ENCODE measurements at regions not wholly inside any gene's neighbourhood (a gene's known extent, or its start where the extent isn't known, plus 50 kb on each side); places are given as distances from the start of the nearest gene placed in this dataset.
"Not testable (repeated sequence)": the region's sequence is repeated elsewhere in the genome, so short reads cannot be mapped to it uniquely, and the experiment has no call there.

DNA sequence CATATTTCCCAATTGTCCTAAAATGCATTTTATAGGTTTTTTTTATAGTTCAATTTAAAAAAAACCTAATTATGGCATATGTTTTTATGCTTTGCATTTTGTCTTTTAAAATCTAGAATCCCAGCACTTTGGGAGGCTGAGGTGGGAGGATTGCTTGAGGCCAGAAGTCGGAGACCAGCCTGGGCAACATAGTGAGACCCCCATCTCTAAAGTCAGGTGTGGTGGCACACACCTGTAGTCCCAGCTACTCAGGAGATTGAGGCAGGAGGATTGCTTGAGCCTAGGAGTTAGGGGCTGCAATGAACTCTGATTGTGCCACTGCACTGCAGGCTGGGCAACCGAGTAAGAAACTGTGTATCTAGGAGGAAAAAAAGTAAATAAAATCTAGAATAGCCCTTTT, 137.2 kb upstream of the POU3F1 start:
- Mint-ChIP-seq H3K27ac (no peak overlapping the region), H3K36me3 (ENCODE audit: low read depth) (peaks cover 10% of the 10 kb centered on the region), H3K4me3 (no peak overlapping the region), H3K9me3 (peaks cover 17% of the 10 kb centered on the region), H3K4me1 (peaks cover 10% of the 10 kb centered on the region), H3K27me3 (ENCODE audit: insufficient read depth, low read depth, poor library complexity) (peaks cover 2% of the 10 kb centered on the region)
- no peaks in the 10 kb centered on the region for H3F3A ChIP-seq (replicated peaks; ENCODE audit: low read depth)
- TF ChIP-seq NANOG (IDR thresholded peaks at IDR 0.05; ENCODE audit: borderline replicate concordance), result no peak
- TF ChIP-seq, protein P1, sequence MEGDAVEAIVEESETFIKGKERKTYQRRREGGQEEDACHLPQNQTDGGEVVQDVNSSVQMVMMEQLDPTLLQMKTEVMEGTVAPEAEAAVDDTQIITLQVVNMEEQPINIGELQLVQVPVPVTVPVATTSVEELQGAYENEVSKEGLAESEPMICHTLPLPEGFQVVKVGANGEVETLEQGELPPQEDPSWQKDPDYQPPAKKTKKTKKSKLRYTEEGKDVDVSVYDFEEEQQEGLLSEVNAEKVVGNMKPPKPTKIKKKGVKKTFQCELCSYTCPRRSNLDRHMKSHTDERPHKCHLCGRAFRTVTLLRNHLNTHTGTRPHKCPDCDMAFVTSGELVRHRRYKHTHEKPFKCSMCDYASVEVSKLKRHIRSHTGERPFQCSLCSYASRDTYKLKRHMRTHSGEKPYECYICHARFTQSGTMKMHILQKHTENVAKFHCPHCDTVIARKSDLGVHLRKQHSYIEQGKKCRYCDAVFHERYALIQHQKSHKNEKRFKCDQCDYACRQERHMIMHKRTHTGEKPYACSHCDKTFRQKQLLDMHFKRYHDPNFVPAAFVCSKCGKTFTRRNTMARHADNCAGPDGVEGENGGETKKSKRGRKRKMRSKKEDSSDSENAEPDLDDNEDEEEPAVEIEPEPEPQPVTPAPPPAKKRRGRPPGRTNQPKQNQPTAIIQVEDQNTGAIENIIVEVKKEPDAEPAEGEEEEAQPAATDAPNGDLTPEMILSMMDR (conservative IDR thresholded peaks at IDR 0.05; ENCODE audit: low read depth in 2 of 2), result no peak
- no peak for TF ChIP-seq JUNB (IDR thresholded peaks at IDR 0.05; ENCODE audit: unreplicated experiment)
- TF ChIP-seq STAT1 (IDR thresholded peaks at IDR 0.05; ENCODE audit: unreplicated experiment), result no peak
- no peak for TF ChIP-seq CREB1 (CRISPR knock-in tag; IDR thresholded peaks at IDR 0.05; ENCODE audit: low read depth)
- H3K9me2 ChIP-seq (ENCODE audit: insufficient read depth), result peaks cover 12% of the 10 kb centered on the region; the same call in 1 of the 2 replicates
- H3K36me3 ChIP-seq (ENCODE audit: insufficient read depth), result no peaks in the 10 kb centered on the region
- no peak overlapping the region for H3K27ac ChIP-seq (ENCODE audit: low read depth)
- H3K4me2 ChIP-seq, result no peak overlapping the region
- no peak overlapping the region for H2AFZ ChIP-seq
- H3K4me3 ChIP-seq, result no peak overlapping the region
- peaks cover 11% of the 10 kb centered on the region; the same call in 1 of the 2 replicates for H3K4me1 ChIP-seq (ENCODE audit: insufficient read depth)
- H4K20me1 ChIP-seq (replicated peaks; ENCODE audit: insufficient read depth), result no peaks in the 10 kb centered on the region
- H3K79me2 ChIP-seq (replicated peaks; ENCODE audit: insufficient read depth), result no peaks in the 10 kb centered on the region
- no peak for ATAC-seq
- no peaks in the 10 kb centered on the region for H3K27me3 ChIP-seq (ENCODE audit: insufficient read depth)
- no peak for DNase-seq (ENCODE audit: low spot score)

DNA sequence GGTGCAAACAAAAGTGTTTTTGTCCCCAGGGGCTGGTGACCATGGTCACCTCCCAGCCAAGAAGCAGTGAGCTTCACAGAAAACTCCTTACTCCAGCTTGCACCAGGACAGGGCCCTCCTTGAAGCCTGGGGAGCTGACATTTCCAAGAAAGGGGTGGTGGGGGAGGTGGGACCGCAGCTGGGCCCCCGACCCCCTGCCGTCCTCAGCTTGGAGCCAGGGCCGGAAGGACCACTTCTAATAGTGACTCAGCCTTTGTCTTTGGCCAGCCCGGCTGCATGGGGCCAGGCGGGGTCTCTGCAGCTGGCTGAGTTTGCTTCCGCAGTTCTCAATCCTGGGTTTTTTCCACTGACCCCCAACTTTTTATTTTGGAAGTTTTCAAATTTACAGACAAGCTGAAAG, 136.5 kb upstream of the POU3F1 start:
- H2AFZ ChIP-seq, result peak overlapping the region; percentile 63; the same call in 1 of the 2 replicates
- Mint-ChIP-seq H3K27ac (no peak overlapping the region), H3K9me3 (peaks cover 15% of the 10 kb centered on the region), H3K27me3 (ENCODE audit: insufficient read depth, low read depth, poor library complexity) (peaks cover 2% of the 10 kb centered on the region), H3K4me3 (no peak overlapping the region), H3K4me1 (peaks cover 10% of the 10 kb centered on the region), H3K36me3 (ENCODE audit: low read depth) (peaks cover 10% of the 10 kb centered on the region)
- H3K79me2 ChIP-seq (replicated peaks; ENCODE audit: insufficient read depth), result no peaks in the 10 kb centered on the region
- DNase-seq (ENCODE audit: low spot score), result peak; percentile 31
- 0 out of 2 replicates have a peak, but pooled peaks have one; percentile 8 for TF ChIP-seq ZNF114 (CRISPR knock-in tag; IDR thresholded peaks at IDR 0.05)
- no peak for TF ChIP-seq EZH2 (IDR thresholded peaks at IDR 0.05; ENCODE audit: low read depth, unreplicated experiment)
- peak; percentile 83 for ATAC-seq
- peak overlapping the region; percentile 64; the same call in 1 of the 2 replicates for H3K4me2 ChIP-seq
- no peaks in the 10 kb centered on the region for H3F3A ChIP-seq (replicated peaks; ENCODE audit: low read depth)
- H3K4me1 ChIP-seq (ENCODE audit: insufficient read depth), result peaks cover 11% of the 10 kb centered on the region; the same call in 1 of the 2 replicates
- no peak overlapping the region for H3K4me3 ChIP-seq
- H3K27me3 ChIP-seq (ENCODE audit: insufficient read depth), result no peaks in the 10 kb centered on the region
- H3K27ac ChIP-seq (ENCODE audit: low read depth), result no peak overlapping the region
- H3K36me3 ChIP-seq (ENCODE audit: insufficient read depth), result no peaks in the 10 kb centered on the region
- H4K20me1 ChIP-seq (replicated peaks; ENCODE audit: insufficient read depth), result no peaks in the 10 kb centered on the region
- H3K9me2 ChIP-seq (ENCODE audit: insufficient read depth), result peaks cover 12% of the 10 kb centered on the region; the same call in 1 of the 2 replicates

DNA sequence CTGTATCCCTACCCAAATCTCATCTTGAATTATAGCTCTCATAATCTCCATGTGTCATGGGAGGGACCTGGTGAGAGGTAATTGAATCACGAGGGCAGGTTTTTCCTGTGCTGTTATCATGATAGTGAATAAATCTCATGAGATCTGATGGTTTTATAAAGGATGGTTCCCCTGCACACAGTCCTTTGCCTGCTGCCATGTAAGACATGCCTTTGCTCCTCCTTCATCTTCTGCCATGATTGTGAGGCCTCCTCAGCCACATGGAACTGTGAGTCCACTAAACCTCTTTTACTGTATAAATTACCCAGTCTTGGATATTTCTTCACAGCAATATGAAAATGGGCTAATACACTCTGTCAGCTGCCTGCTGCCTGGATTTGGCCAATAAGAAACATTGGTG, 133.8 kb upstream of the POU3F1 start:
- H3F3A ChIP-seq (replicated peaks; ENCODE audit: low read depth); H3K9me2 ChIP-seq (ENCODE audit: insufficient read depth); DNase-seq (ENCODE audit: low spot score); H3K36me3 ChIP-seq (ENCODE audit: insufficient read depth); H2AFZ ChIP-seq; H3K27ac Mint-ChIP-seq; H4K20me1 ChIP-seq (replicated peaks; ENCODE audit: insufficient read depth); H3K4me2 ChIP-seq; H3K79me2 ChIP-seq (replicated peaks; ENCODE audit: insufficient read depth); ATAC-seq; H3K4me3 ChIP-seq; H3K27me3 ChIP-seq (ENCODE audit: insufficient read depth); H3K27ac ChIP-seq (ENCODE audit: low read depth); H3K4me3 Mint-ChIP-seq; H3K27me3 Mint-ChIP-seq (ENCODE audit: insufficient read depth, low read depth, poor library complexity): not testable (repeated sequence)
- peaks cover 10% of the 10 kb centered on the region for H3K36me3 Mint-ChIP-seq (ENCODE audit: low read depth)
- peaks cover 11% of the 10 kb centered on the region; the same call in 1 of the 2 replicates for H3K4me1 ChIP-seq (ENCODE audit: insufficient read depth)
- peaks cover 15% of the 10 kb centered on the region for H3K9me3 Mint-ChIP-seq
- peaks cover 10% of the 10 kb centered on the region for H3K4me1 Mint-ChIP-seq

Measured in GM23338 (cell line).